B cell (primary cell): ENCODE measurements at regions not wholly inside any gene's neighbourhood (a gene's known extent, or its start where the extent isn't known, plus 50 kb on each side); places are given as distances from the start of the nearest gene placed in this dataset.

Experiments used
- ATAC-seq: fragments of 200-7000 bp; cut with Tn5 transposase; one replicate; pipeline ENCODE4 v1.10.0; 2021; ENCODE audit warnings: low read depth, mild to moderate bottlenecking, moderate number of reproducible peaks, moderate library complexity
- CTCF ChIA-PET: fragments of 350-600 bp; sonication (Branson Sonifier 250); formaldehyde crosslinking; loops from one replicate; lab custom pipeline; 2021; ENCODE audit warnings: antibody characterized with exemption, inconsistent platforms; lab: Charles Lee
- POLR2A ChIA-PET: fragments of 350-600 bp; sonication (Branson Sonifier 250); formaldehyde crosslinking; loops from one replicate; lab custom pipeline; 2021; ENCODE audit warnings: antibody characterized with exemption; lab: Charles Lee
- DNase-seq: peaks from one replicate; pipeline ENCODE4 v3.0.0; 2013
- H2AFZ ChIP-seq: 2 replicates; pipeline ENCODE4 v1.6.1; 2012; ENCODE audit warnings: mild to moderate bottlenecking, low read depth, low read length; ENCODE audit not compliant: insufficient read depth, poor library complexity, severe bottlenecking
- H3K27ac ChIP-seq, 2 donors: 1 replicate in 1 of 2; 2 replicates in 1 of 2; pipeline ENCODE4 v1.5.1; 2012 to 2013; ENCODE audit warnings: low read length in 2 of 2, mild to moderate bottlenecking in 2 of 2, moderate library complexity in 1 of 2
- H3K27me3 ChIP-seq, 4 experiments: fragments of 200-600 bp in 1 of 4; sonication (generic) in 1 of 4; replicated peaks in 1 of 4; 1 replicate in 2 of 4; 2 replicates in 2 of 4; pipeline versions ENCODE4 v1.6.1 to v1.7.0; 2013 to 2016; ENCODE audit warnings: low read length in 3 of 4, mild to moderate bottlenecking in 2 of 4, mixed read lengths in 1 of 4, moderate library complexity in 1 of 4; ENCODE audit not compliant: insufficient read depth in 4 of 4, control insufficient read depth in 3 of 4; ENCODE audit errors: control extremely low read depth in 1 of 4
- H3K36me3 ChIP-seq, 2 experiments: replicated peaks in 1 of 2; 1 replicate in 1 of 2; 2 replicates in 1 of 2; pipeline versions ENCODE4 v1.6.1 to v1.7.1; 2013; ENCODE audit warnings: low read length in 1 of 2; ENCODE audit not compliant: insufficient read depth in 2 of 2, control insufficient read depth in 1 of 2; ENCODE audit errors: control extremely low read depth in 1 of 2, extremely low read depth in 1 of 2
- H3K4me1 ChIP-seq, 2 donors: fragments of 200-600 bp in 1 of 2; sonication (generic) in 1 of 2; 1 replicate in 1 of 2; 2 replicates in 1 of 2; pipeline versions ENCODE4 v1.5.1 to v1.6.1; 2013 to 2017; ENCODE audit warnings: low read length in 2 of 2; ENCODE audit not compliant: control insufficient read depth in 2 of 2, insufficient read depth in 2 of 2
- H3K4me2 ChIP-seq: replicated peaks from 2 replicates; pipeline ENCODE3; 2012; ENCODE audit warnings: mild to moderate bottlenecking, low read depth, low read length; ENCODE audit not compliant: poor library complexity, severe bottlenecking
- H3K4me3 ChIP-seq, 5 experiments: fragments of 200-600 bp in 1 of 5; sonication (generic) in 1 of 5; 1 replicate in 3 of 5; 2 replicates in 2 of 5; pipeline versions ENCODE4 v1.5.1 to v1.7.0; 2011 to 2016; ENCODE audit warnings: low read length in 4 of 5, mild to moderate bottlenecking in 4 of 5, low read depth in 2 of 5, control low read depth in 1 of 5, moderate library complexity in 1 of 5; ENCODE audit not compliant: insufficient read depth in 1 of 5; ENCODE audit errors: control extremely low read depth in 1 of 5, extremely low read depth in 1 of 5
- H3K79me2 ChIP-seq: fragments of 200-600 bp; sonication (generic); one replicate; pipeline ENCODE4 v1.6.0; 2016; ENCODE audit warnings: low read length; ENCODE audit not compliant: control insufficient read depth, insufficient read depth
- H3K9ac ChIP-seq: fragments of 200-600 bp; sonication (generic); 2 replicates; pipeline ENCODE4 v1.6.1; 2017; ENCODE audit warnings: mild to moderate bottlenecking, low read length, moderate library complexity
- H3K9me3 ChIP-seq, 3 donors: one replicate each; pipeline versions ENCODE4 v1.6.1 to v1.7.1; 2013; ENCODE audit warnings: low read length in 2 of 3; ENCODE audit not compliant: control insufficient read depth in 2 of 3, insufficient read depth in 1 of 3; ENCODE audit errors: control extremely low read depth in 1 of 3
- H4K20me1 ChIP-seq: 2 replicates; pipeline ENCODE4 v1.6.0; 2012; ENCODE audit warnings: mild to moderate bottlenecking, low read length; ENCODE audit not compliant: insufficient read depth, control insufficient read depth, poor library complexity, severe bottlenecking
- H3K27ac Mint-ChIP-seq: one replicate; pipeline ENCODE4 v1.8.0; 2021; ENCODE audit warnings: mixed read lengths
- H3K27me3 Mint-ChIP-seq: one replicate; pipeline ENCODE4 v1.8.0; 2021; ENCODE audit warnings: mixed read lengths
- H3K4me1 Mint-ChIP-seq: one replicate; pipeline ENCODE4 v1.8.0; 2021; ENCODE audit warnings: mixed read lengths
- H3K4me3 Mint-ChIP-seq: one replicate; pipeline ENCODE4 v1.8.0; 2021; ENCODE audit warnings: mixed read lengths
- H3K9me3 Mint-ChIP-seq: one replicate; pipeline ENCODE4 v1.8.0; 2022; ENCODE audit warnings: mixed read lengths; ENCODE audit not compliant: insufficient read depth
- EZH2 ChIP-seq: IDR thresholded peaks from 2 replicates; pipeline ENCODE4 v1.6.1; 2012; ENCODE audit warnings: borderline replicate concordance, low read depth, mild to moderate bottlenecking, moderate library complexity, low read length; ENCODE audit not compliant: insufficient read depth, poor library complexity, severe bottlenecking
- WGBS: methylation state at CpG from one replicate; pipeline ENCODE4 v1.1.5; 2013; ENCODE audit warnings: missing lambda C conversion rate; ENCODE audit not compliant: insufficient coverage; 5-methylcytosine and 5-hydroxymethylcytosine counted together
- intact Hi-C: fragments of 100-400 bp; cut with micrococcal nuclease; formaldehyde crosslinking; loops from one replicate; pipeline ENCODE4 v1.10.0; 2022
- TF ChIP-seq, protein P1 (sequence below): fragments of 200-600 bp; IDR thresholded peaks from one replicate; pipeline ENCODE4 v1.8.0; 2022; ENCODE audit warnings: antibody characterized with exemption, mild to moderate bottlenecking

DNA sequence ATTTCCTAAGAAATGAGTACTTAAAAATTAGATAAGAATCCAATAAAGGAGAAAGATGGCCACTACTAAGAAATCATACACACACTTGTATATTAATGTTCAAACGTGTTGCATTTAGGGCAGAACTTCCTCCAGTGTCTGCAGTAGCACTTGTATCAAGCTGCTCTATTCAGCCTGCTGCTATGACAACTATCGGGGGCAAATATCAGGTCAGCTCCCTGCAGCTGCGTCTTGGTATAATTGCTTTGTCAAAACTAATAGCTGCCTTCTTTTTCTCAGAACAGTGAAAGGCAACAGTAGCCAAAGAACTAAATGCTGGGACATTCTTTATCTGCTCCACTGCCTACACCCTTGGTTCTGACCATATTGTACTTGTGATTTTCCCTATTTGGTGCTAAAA lies 300.7 kb downstream of the NOL4 start:
- ChIA-PET POLR2A (no interaction called here), CTCF (no interaction called here)
- DNase-seq: no peak
- Mint-ChIP-seq H3K9me3 (no peaks in the 10 kb centered on the region), H3K27me3 (no peaks in the 10 kb centered on the region), H3K4me3 (no peak overlapping the region), H3K4me1 (no peaks in the 10 kb centered on the region), H3K27ac (no peak overlapping the region)
- Histone ChIP-seq H3K36me3 (no peaks in the 10 kb centered on the region), H4K20me1 (no peaks in the 10 kb centered on the region), H3K4me2 (no peak overlapping the region), H3K27ac (no peak overlapping the region), H3K9ac (no peak overlapping the region), H3K4me3 (no peak overlapping the region), H3K79me2 (no peaks in the 10 kb centered on the region), H3K4me1 (no peaks in the 10 kb centered on the region), H3K27me3 (no peaks in the 10 kb centered on the region), H3K9me3 (no peaks in the 10 kb centered on the region), H2AFZ (no peak overlapping the region)
- TF ChIP-seq, protein P1, sequence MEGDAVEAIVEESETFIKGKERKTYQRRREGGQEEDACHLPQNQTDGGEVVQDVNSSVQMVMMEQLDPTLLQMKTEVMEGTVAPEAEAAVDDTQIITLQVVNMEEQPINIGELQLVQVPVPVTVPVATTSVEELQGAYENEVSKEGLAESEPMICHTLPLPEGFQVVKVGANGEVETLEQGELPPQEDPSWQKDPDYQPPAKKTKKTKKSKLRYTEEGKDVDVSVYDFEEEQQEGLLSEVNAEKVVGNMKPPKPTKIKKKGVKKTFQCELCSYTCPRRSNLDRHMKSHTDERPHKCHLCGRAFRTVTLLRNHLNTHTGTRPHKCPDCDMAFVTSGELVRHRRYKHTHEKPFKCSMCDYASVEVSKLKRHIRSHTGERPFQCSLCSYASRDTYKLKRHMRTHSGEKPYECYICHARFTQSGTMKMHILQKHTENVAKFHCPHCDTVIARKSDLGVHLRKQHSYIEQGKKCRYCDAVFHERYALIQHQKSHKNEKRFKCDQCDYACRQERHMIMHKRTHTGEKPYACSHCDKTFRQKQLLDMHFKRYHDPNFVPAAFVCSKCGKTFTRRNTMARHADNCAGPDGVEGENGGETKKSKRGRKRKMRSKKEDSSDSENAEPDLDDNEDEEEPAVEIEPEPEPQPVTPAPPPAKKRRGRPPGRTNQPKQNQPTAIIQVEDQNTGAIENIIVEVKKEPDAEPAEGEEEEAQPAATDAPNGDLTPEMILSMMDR: no peak
- no peak for TF ChIP-seq EZH2
- 71% methylated on average over 3 of the region's 3 CpGs for WGBS
- ATAC-seq: no peak
- intact Hi-C loops: no loop called here

DNA sequence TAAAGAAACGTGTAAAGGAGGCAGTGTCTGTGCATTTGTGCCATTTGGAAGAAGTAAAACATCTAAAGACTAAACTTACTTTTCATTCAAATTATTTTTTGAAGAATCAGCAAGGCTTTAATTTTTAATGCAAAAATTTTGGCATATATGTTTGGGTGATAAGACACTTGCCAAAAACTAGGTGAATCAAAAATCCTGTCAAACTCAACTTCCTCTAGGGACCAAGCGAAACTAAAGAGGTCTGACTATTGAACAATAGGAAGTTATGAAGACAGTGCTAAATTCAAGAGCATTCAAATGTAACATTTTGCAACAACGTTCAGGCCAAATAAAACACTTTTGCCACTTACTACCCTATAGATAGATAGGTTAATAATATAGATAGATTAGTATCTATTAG lies 306.1 kb downstream of the NOL4 start:
- ChIA-PET CTCF (no interaction called here), POLR2A (no interaction called here)
- H3K27me3 ChIP-seq: no peaks in the 10 kb centered on the region
- Mint-ChIP-seq H3K9me3 (no peaks in the 10 kb centered on the region), H3K4me1 (no peaks in the 10 kb centered on the region), H3K4me3 (no peak overlapping the region), H3K27ac (no peak overlapping the region), H3K27me3 (no peaks in the 10 kb centered on the region)
- H4K20me1 ChIP-seq: no peaks in the 10 kb centered on the region
- no peaks in the 10 kb centered on the region for H3K79me2 ChIP-seq
- H3K4me1 ChIP-seq: no peaks in the 10 kb centered on the region
- no peak overlapping the region for H2AFZ ChIP-seq
- no peak overlapping the region for H3K4me3 ChIP-seq
- H3K9me3 ChIP-seq: no peaks in the 10 kb centered on the region
- intact Hi-C loops: no loop called here
- no peaks in the 10 kb centered on the region for H3K36me3 ChIP-seq
- no peak overlapping the region for H3K27ac ChIP-seq
- H3K4me2 ChIP-seq: no peak overlapping the region
- ATAC-seq (no peak), DNase-seq (no peak)
- no CpG with 5 or more reads among the region's 3 CpGs for WGBS
- H3K9ac ChIP-seq: no peak overlapping the region
- TF ChIP-seq EZH2: no peak
